Body of pancreas (tissue), 4 donors: ENCODE measurements at regions not wholly inside any gene's neighbourhood (a gene's known extent, or its start where the extent isn't known, plus 50 kb on each side); places are given as distances from the start of the nearest gene placed in this dataset.

ENCODE experiments used
- CTCF ChIP-seq, 7 experiments: fragments of 450-650 bp in 4 of 7; fragments of 200-600 bp in 3 of 7; sonication (generic) in 3 of 7; IDR thresholded peaks; one replicate each; pipeline ENCODE4 v1.5.1; 2016 to 2019; ENCODE audit warnings: antibody characterized with exemption in 7 of 7
- POLR2A ChIP-seq, 3 donors: fragments of 450-650 bp; IDR thresholded peaks; one replicate each; pipeline ENCODE4 v1.6.1; 2016; ENCODE audit warnings: antibody characterized with exemption in 3 of 3, mild to moderate bottlenecking in 2 of 3

- TF ChIP-seq CTCF (IDR thresholded peaks at IDR 0.05) (no peak), POLR2A (IDR thresholded peaks at IDR 0.05) (no peak)
Observed at GRCh38 chr10:61323726-61324125, 129.5 kb downstream of the TMEM26 start.
